Stimulated activated CD8-positive, alpha-beta memory T cell treated with anti-CD3 and anti-CD28 coated beads, Interleukin-15, amount 100 ng/mL, for 24 hours (primary cell): ENCODE measurements at regions not wholly inside any gene's neighbourhood (a gene's known extent, or its start where the extent isn't known, plus 50 kb on each side); places are given as distances from the start of the nearest gene placed in this dataset.

Experiments
- DNase-seq: peaks from one replicate; pipeline ENCODE4 v3.0.0-alpha.2; 2020; ENCODE audit warnings: low read depth

DNA sequence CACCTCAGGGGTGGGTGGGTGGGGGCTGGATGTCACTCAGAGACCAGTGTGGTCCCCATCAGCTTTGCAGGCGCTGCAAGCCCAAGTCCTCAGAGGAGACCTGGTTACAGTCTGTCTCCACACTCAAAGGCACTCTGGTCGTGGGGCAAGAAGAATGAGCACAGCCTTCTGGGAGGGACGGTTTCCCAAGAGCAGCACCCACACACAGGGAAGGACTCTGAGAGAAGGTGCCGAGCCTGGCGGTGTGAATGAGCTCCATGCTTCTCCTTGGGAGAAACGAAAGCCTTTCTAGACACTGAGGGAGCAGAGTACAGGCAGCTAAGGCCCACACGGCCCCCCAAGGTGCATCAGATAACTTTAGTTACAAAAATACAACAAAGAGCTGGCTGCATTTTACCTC, 473.6 kb downstream of the FOXO1 start:
- no peak for DNase-seq

DNA sequence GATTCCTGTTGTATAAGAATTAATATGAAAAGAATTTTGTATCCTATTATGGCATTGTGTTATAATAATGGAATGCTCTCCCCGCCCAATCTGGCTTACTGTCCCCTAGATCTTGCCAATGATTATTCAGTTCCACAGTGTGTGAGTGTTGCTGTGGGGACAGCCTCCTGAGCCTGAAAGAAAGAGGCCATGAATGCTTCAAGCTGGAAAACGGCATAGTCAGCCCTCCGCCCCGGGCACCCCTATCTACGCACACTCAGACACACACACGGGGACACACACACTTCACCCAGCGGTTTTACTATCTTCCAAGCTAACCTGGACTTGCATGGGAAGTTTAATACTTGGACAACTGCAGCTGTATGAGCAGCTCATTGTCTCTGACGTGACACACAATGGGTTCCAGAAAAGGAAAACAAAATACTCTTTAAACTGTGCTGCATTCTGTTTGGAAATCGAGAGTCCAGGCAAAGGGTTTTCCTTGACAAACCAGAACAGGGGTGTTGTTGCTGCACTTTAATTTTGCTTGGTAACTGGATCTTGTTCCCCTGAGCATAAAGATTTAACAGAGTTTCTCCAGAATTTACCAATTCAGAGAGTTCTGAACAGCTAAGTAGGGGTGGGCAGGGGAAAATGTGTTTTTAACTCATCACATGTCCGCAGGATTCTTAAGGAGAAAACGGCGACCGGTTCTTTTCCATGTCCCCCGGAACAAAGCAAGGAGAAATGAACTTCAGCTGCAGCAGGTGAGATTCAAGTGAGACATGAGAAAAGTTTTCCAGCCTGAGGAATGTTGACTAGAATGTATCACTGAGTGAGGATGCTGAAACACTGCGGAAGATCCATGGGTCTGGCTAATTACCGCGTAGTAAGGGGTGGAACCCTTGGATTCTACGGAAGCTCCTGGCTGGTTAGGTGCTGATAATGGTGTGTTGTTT, 472.9 kb downstream of the FOXO1 start:
- DNase-seq = no peak

DNA sequence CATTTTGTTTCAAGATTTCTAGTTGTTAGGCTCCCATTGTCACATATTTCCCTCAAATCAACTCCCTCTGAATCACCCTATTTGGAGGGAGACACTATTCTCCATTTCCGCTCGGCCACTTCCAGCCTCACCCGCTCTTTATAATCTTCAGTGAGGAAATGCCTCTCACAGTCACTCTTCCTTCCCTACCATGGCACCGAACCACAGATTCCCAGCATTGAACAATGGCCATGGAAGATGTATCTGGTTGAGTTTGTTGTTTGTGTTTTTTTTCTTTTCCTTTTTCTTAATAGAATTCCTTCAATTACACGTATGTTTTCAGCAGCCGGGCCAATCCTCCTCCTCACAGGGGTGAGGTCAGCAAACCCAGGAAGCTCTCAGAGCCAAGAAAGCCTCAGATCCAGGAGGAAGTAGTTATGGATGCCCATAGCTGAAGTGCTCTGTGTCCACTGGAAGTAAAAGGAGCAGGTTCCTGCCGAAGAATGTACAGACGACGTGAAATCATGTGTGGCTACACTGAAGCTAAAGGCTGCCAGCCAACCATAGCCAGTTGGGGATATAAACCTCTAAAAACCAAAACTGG, 472.1 kb downstream of the FOXO1 start:
- DNase-seq = no peak

DNA sequence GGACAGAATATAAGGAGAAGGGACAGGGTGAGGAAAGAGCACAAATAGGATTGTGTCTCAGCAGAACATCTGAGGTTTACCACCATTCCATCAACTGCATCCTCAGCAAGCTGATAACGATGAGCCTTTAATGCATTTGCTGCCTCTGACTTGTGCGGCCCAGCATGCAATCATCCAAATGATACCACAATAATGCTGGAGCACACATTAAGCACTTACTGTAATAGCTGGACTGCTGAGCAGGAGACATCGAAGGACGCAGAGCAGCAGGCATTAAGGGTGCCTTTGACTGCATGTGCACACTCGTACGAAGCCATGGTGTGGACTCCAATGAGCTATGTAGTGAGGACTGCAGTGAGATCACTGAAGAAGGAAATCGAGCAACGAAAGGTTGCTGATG, 469.4 kb downstream of the FOXO1 start:
- DNase-seq = no peak

DNA sequence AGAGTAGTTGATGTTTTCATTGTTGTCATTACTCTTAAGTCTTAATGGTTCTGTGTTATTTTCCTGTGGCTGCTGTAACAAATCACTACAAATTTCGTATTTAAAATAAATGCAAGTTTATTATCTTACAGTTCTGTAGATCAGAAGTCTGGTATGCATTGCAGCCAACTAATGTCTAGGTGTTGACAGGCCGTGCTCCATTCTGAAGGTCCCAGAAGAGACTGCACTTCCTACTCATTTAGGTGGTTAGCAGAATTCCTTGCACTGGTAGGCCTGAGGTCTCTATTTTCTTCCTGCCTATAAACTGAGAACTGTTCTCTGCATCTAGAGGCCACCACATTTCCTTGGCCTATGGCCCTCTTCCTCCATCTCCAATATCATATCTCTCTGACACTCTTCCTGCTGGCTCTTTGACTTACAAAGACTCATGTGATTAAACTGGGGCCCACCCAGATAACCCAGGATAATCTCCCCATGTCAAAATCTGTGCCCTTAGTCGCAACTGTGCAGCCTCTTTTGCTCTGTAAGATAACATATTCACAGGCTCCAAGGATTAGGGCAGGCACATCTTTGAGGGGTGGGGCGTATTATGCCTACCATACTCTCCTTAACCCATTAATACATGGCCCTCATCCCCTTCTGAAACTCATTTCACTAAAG, 468.4 kb downstream of the FOXO1 start:
- no peak for DNase-seq

DNA sequence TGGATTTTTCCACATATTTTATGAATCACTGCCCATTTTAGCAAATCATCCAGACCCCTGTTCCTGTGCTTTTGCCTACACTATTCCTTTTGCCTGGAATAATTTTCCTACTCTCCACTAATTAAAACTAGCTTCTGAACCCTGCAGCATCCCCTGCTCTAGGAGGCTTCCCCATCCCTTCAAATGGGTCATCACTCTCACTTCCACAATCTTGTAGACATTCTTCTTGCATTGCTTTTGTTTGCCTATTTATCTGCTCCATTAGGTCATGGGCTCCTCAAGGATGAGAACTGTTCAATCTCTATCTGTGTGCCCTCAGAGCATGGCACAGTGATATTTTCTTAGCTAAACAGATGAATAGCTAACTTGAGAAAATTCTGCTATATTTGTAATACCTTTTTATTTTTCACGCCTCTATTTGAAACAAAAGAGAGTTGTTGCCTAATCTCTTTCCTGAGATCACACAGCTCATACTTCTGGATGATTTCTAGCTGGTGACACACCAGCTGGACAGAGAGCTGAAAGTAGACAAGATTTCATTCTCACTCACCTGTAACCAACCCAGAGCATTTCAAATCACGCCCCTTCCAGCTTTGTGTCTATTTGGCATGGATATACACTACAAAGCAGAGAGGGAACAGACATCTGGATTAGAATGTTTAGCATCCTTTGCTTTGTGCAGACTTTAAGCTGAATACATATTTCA, 466.0 kb downstream of the FOXO1 start:
- no peak for DNase-seq

DNA sequence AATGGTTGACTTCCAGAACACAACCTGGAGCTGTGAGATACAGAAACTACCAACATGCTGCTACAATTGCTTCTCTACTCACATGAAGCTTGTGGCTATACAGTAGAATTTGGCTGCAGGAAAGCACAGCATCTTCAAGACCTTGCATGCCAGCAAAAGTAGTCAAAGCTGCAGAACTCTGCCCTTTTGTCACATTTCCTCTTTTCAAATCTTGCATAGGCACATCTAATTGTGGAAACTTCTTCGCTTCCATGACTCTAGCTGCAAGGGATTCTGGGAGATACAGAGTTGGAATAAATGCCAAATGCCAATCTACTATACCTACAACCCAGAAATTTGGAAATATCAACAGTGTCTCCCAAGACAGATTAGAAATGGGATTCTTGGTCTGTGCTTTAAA, 462.2 kb downstream of the FOXO1 start:
- DNase-seq = no peak

DNA sequence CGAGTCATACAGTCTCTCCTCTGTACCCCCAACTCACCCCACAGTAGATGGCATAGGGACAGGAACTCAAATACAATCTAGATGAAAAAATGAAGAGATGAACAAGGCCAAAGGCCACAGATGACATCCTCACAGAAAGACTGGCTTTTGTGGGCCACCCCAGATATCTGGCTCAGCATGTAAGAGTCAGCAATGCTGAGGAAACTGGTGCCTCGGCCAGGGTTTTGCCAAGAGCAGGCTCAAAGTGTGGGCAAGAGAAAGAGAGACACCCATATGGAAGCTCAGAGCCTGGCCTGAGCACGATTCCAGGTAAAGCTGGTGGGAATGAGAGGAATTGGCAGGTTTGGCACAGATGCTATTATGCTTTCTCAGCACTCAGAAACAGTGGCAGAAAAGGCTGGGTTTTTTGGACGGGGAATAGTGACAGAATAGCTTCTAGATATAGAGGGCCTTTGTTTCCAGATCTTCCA, 460.6 kb downstream of the FOXO1 start:
- no peak for DNase-seq

DNA sequence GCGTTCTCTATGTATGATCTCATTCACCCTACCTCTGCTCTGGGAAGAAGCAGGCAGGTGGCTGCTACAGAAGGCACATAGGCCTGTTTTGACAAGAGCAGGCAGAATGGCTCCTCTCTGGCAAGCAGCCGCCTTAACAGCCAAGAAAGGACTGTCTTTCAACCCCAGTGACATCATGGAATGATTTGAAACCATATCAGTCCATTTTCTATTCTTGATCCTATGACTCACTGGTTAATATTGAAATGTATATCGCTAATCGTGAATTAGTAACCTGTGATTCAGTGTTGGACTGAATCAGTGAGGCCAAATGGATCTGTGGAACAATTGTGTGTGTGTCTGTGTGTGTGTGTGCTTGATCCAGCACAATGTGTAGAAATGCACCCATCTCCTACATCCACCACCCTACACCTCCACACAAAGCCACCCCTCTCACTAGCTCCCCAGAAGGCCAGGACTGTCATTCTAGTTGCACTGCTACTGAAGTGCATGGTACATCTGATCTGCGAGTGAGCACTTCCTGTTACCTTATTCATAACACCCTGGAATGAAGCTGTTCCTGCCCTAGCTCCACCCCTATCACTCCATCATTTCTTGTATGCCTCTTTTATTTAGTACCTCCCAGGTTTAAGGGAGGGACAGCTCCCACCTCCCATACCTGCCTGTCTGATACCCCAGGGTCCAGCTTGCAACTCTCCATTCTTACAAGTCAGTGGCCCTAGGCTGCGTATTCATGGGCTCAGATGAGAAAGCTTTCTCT, 460.0 kb downstream of the FOXO1 start:
- DNase-seq = no peak

DNA sequence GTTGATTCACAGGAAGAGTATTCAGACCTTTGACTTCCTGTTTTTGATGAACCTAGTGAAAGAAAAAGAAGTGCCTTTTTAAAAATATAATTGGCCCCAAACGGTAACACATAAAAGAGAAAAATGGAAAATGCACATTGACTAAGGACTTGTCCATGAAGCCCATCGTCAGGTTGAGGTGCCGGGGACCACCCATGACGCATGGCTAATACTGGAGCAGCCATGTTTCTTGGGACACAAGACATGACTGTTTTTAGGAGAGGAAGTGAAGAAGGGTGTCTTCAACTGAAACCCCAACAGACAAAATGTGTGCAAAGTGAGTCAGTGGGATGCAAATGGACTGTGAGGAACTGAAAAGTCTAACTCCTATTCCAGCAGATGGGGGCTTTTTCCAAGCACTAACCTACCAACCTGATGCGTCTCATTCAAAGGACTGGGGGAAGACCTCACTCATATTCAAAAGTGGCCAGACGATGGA, 459.4 kb downstream of the FOXO1 start:
- no peak for DNase-seq

DNA sequence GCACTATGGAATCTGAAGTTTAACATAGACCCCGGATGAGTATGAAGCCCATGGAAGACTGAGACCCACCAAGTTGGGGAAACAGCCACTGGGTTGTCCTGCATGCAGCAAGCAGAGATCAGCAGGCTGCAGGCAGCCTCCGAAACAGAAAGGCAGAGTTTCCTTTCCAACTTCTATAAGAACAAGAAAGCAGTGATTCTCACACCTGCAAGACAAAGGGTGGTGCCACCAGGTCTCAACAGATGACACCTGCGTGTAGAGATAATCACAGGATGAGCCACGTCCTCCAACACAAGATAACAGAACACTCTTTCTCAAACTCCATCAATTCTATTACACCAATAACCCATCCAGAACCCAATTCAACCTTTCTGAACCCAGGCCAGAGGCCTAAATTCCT, 457.9 kb downstream of the FOXO1 start:
- no peak for DNase-seq

DNA sequence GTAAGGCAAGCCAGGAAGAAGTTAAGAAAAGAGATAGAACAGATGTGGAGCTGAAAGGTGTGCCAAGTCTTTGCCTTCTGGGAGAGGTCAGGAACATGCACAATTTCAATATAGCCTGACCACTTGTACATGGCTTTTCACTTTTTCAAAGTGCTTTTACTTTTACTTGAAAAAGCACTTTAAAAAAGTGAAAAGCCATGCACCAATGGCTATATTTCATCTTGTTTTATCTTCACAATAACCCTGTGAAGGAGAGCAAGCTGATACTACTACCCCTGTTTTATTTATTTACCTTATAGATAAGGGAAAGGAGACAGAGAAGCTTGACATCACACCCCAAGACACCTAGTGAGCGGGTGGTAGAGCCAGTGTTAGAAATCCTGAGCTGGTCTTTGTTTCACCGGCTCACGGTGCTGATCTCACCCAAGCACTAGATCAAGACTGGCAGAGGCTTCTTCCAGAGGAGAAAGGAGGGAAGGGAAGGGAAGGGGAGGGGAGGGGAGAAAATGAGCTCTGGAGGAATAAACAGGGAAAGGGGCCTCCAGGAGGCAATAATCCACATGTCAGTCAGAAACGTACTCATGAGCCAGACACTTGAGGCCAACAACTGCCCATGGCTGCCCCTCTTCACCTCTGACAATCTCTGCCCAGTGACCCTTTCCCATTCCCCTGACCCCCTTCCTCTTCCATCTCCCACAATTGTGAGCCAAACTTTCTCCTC, 455.4 kb downstream of the FOXO1 start:
- no peak for DNase-seq

DNA sequence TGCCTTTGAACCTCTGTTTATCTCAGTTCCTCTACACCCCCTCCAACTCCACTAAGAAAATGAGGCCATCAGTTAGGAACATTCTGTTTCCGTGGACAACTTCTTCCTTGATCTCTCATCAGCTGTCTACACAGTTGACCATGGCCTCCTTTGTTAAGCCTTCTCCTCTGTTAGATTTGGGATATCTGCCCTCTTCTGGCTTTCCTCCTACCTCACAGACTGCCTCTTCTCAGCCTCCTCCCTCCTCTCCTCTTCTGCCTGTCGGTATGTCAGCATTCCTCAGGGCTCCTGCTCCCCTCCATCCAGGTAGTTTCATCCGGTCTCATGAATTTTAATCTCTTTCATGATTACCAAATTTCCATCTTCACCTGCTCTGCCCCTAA, 454.9 kb downstream of the FOXO1 start:
- no peak for DNase-seq

DNA sequence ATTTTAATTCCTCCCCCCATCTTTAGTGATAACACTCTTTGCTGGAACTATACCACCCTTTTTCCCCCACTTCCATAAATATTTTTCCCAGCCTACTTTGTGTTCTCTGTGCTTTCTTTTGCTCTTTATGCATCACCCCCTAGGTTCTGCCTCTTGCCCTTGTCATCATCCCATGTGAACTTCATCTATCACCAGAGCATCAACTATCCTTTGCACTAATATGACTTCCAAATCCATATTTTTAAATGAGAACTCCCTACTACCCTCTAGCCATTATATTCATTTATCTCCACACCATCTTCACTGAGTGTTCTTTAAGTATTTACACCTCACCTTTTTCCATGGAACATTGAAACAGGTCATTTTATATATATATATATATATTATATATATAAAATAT, 452.7 kb downstream of the FOXO1 start:
- DNase-seq = no peak

DNA sequence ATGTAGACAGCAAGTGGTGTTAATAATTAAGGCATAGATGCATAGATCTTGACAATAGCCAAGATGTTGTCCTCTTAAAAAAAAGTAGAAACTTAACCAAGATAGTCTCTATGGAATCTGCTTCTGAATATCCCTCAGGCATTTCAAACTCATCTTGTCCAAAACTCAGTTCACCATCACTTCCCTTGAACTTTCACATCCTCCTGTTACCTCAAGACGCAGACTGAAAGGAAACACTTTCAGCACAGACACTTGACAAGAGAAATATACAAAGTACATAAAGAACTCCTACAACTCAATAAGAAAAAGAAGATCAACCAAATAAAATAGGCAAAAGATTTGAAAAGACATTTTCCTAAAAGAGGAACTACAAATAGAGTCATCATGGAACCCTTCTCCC, 451.1 kb downstream of the FOXO1 start:
- no peak for DNase-seq

DNA sequence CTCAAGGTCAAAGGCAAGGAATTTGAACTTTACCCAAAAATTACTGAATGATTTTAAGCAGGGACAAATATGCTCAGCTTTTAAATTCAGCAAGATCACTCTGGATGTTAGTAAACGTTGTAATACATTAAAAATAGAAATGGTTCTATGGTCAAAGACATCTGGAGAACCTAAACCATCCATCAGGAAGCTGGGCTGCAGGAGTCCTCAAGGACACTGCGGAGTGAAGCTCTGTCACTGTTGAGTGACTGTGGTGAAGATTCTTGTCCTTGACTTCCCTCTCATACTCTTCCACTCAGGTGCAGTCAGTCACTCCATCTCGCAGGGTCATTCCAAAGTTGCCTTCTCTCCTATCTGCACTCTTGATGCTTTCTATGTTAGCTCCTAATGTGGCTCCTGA, 450.7 kb downstream of the FOXO1 start:
- no peak for DNase-seq

DNA sequence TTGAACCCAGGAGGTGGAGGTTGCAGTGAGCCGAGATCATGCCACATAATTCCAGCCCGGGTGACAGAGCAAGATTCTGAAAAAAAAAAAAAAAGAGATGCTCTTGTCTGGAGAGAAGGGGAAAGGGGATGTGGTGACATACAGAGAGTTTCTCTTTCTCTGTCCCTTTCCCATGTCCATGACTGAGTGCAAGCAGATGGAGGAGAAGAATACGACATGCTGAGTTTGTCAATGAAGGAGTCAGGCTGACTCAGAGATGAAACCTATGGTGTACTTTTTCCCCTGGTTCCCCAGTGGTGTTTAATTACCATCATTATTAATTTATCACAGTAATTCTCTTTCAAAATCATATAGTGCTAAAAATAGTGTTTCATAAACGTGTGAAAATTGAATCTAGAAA, 448.8 kb downstream of the FOXO1 start:
- DNase-seq = no peak

DNA sequence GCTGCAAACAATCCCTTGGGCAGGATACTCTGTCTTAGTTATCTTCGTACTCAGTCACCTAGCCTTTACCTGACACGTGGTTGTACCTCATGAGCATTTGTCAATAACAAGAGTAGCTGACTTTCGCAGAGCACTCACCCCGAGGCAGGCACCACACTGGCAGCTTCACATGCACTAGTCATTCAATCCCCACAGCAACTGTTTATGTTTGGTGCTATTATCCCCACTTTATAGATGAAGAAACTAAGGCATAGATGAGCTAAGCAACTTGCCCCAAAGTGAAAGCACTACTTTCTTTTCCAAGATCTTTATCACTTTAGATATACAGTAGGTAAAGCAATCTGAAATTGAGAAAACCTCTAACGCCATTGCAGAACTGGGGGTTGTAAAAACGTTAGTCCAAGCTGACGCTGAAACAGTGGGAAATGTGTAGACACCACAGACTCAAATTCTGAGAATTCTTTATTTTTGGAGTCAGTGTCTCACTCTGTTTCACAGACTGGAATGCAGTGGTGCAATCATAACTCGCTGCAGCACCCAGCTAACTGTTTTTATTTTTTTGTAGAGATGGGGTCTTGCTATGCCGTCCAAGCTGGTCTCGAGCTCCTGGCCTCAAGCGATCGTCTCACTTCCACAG, 446.0 kb downstream of the FOXO1 start:
- no peak for DNase-seq

DNA sequence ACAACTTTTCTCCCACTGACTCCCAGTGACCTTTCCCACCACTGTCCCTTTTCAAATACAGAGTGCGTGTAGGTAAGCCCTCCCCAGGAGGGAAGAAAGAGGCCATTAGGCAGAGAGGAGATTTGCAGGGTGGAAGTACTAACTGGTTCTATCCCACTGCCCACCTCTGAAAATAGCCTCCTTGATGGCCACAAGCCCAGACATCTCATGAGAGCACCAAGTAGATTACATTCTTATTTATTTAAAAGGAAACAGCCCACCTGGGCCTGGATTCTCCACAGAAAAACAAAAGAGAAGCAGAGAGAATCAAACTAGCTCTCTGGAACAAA, 445.3 kb downstream of the FOXO1 start:
- DNase-seq = no peak

DNA sequence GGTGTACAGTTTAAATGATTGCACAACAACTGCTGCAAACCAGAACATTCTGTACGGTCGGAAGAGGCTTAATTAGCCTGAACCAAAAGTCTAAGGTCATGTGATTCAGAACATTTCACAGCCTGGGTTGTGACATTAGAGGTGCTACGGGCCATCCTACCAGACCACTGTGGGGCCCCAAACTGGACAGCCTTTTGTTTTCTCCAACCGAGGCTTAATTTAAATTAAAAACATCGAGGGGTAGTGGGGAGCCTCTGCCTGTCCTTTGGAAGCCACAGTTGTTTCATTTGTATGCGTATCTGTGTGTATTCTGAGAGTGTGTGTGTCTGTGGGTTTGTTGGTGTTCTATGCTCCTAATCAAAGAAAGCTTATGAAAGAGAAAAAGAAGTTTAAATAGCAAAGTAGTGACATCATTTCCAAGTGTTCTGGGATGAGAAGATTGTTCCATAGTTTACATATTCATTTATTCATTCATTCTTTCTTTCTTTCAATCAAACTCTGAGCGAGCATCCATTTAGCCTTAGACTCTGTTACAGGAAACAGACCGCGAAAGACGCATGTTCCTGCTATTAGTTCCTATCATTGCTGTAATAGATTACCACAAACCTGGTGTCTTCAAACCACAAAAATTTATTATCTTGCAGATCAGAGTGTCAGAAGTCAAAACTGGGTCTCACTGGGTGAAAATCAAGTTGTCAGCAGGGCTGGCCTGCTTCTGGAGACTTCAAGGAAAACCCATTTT, 444.8 kb downstream of the FOXO1 start:
- DNase-seq = no peak
